GM10248 (cell line): ENCODE measurements at regions not wholly inside any gene's neighbourhood (a gene's known extent, or its start where the extent isn't known, plus 50 kb on each side); places are given as distances from the start of the nearest gene placed in this dataset.

Experiments used
- CTCF ChIA-PET: fragments of 300-600 bp; sonication (Branson Sonifier 250); formaldehyde crosslinking; extraction: SDS; loops from one replicate; lab custom pipeline; 2021; ENCODE audit warnings: antibody characterized with exemption; lab: Yijun Ruan, JAX
- POLR2A ChIA-PET: fragments of 350-650 bp; sonication (Branson Sonifier 250); formaldehyde crosslinking; extraction: SDS; loops from one replicate; lab custom pipeline; 2020; ENCODE audit warnings: antibody characterized with exemption; lab: Yijun Ruan, JAX
- DNase-seq: peaks from one replicate; pipeline ENCODE4 v3.0.0; 2012; ENCODE audit errors: extremely low spot score
- CTCF ChIP-seq: IDR thresholded peaks from 2 replicates; pipeline ENCODE4 v1.5.1; 2012; ENCODE audit warnings: mild to moderate bottlenecking, low read depth; ENCODE audit errors: extremely low read depth, missing control alignments, control extremely low read depth

GRCh38 chr18:44474591-44474990 is 206.1 kb upstream of the SETBP1 start:
- no peak for DNase-seq
- CTCF ChIA-PET, result no interaction called here
- TF ChIP-seq CTCF, result no peak
- POLR2A ChIA-PET, result no interaction called here

DNA sequence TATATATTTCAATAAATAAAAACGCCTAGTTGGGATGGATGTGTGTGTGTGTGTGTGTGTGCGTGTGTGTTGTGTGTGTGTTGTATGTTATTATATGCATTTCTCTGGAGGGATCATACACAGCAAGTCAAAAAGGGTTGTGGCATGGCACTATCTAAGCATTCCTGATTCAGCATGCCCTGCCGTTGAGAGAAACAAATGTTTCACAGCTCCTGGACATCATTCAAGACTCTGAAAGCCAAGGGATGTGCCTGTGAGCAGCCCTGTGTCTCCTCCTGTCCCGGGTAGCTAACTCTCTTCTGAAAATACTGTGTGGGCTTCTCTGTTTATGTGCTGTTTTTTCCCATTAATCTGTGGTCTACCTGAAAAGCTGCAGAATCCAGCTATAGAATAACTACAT is 197.9 kb upstream of the SETBP1 start:
- ChIA-PET CTCF (no interaction called here), POLR2A (no interaction called here)
- DNase-seq, result no peak
- no peak for TF ChIP-seq CTCF

- ChIA-PET POLR2A (no interaction called here), CTCF (no interaction called here)
- no peak for DNase-seq
- TF ChIP-seq CTCF, result no peak
Observed at GRCh38 chr18:44495151-44495550, 185.5 kb upstream of the SETBP1 start.

DNA sequence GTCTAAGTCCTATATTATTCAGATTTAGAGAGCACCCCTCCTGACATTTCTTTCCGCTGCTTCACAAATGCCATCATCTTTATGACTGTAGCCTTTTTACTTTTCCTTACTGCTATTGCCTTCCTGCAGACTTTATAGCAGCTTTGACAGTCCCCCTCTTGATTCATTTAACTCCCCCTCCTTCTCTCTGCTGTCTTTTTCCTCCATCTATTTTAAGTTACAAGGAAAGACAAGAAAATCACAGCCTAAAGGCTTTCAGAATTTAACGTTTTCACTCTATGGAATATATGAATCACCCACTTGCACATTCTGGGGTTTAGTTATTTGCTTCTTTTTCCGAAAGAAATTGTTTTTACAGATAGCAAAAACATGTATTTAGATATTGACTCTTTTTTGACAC is 183.4 kb upstream of the SETBP1 start:
- ChIA-PET CTCF (no interaction called here), POLR2A (no interaction called here)
- DNase-seq, result no peak
- TF ChIP-seq CTCF, result no peak

GRCh38 chr18:44497757-44498490 is 182.8 kb upstream of the SETBP1 start:
- no peak for DNase-seq
- ChIA-PET POLR2A (no interaction called here), CTCF (no interaction called here)
- no peak for TF ChIP-seq CTCF

- ChIA-PET CTCF (no interaction called here), POLR2A (no interaction called here)
- TF ChIP-seq CTCF, result no peak
Observed at GRCh38 chr18:44500808-44501610, 179.7 kb upstream of the SETBP1 start.

More at GRCh38 chr18:44500808-44501610, 179.7 kb upstream of the SETBP1 start:
- DNase-seq, result no peak
